ENCODE measurements at regions not wholly inside any gene's neighbourhood (a gene's known extent, or its start where the extent isn't known, plus 50 kb on each side); places are given as distances from the start of the nearest gene placed in this dataset.

- TF ChIP-seq CTCF (IDR thresholded peaks at IDR 0.05; ENCODE audit: control extremely low read depth in 1 of 3, insufficient read depth in 1 of 3, low read depth in 1 of 3, low read length in 3 of 3) (no peak), MAFK (IDR thresholded peaks at IDR 0.05; ENCODE audit: low read depth, low read length) (no peak), POLR2AphosphoS5 (IDR thresholded peaks at IDR 0.05; ENCODE audit: low read depth, low read length) (no peak), SP2 (IDR thresholded peaks at IDR 0.05; ENCODE audit: low read length) (no peak), RXRA (IDR thresholded peaks at IDR 0.05; ENCODE audit: insufficient read depth, low read depth, low read length) (no peak)
Observed at GRCh38 chr11:92812841-92813240, 156.6 kb upstream of the MTNR1B start.
